ENCODE measurements at regions not wholly inside any gene's neighbourhood (a gene's known extent, or its start where the extent isn't known, plus 50 kb on each side); places are given as distances from the start of the nearest gene placed in this dataset.

GRCh38 chr15:62611002-62611401 lies 431.5 kb upstream of the TPM1 start:
- no peak for DNase-seq (ENCODE audit: low read depth)

- DNase-seq (ENCODE audit: low read depth), result no peak
Observed at GRCh38 chr15:62612183-62612733, 430.3 kb upstream of the TPM1 start.

- DNase-seq (ENCODE audit: low read depth), result no peak
Observed at GRCh38 chr15:62612771-62613170, 429.8 kb upstream of the TPM1 start.

GRCh38 chr15:62616746-62617145 lies 425.8 kb upstream of the TPM1 start:
- DNase-seq (ENCODE audit: low read depth), result no peak

GRCh38 chr15:62617741-62618140 lies 424.8 kb upstream of the TPM1 start:
- DNase-seq (ENCODE audit: low read depth), result no peak

- DNase-seq (ENCODE audit: low read depth), result no peak
Observed at GRCh38 chr15:62618432-62618831, 424.1 kb upstream of the TPM1 start.

- no peak for DNase-seq (ENCODE audit: low read depth)
Observed at GRCh38 chr15:62618846-62619504, 423.6 kb upstream of the TPM1 start.

- DNase-seq (ENCODE audit: low read depth), result no peak
Observed at GRCh38 chr15:62619526-62619925, 423.0 kb upstream of the TPM1 start.

- no peak for DNase-seq (ENCODE audit: low read depth)
Observed at GRCh38 chr15:62622775-62623174, 419.8 kb upstream of the TPM1 start.

GRCh38 chr15:62624547-62625378 lies 417.8 kb upstream of the TPM1 start:
- no peak for DNase-seq (ENCODE audit: low read depth)

GRCh38 chr15:62625429-62626033 lies 417.0 kb upstream of the TPM1 start:
- DNase-seq (ENCODE audit: low read depth), result no peak

- no peak for DNase-seq (ENCODE audit: low read depth)
Observed at GRCh38 chr15:62626903-62627302, 415.6 kb upstream of the TPM1 start.

GRCh38 chr15:62631076-62631724 lies 411.3 kb upstream of the TPM1 start:
- no peak for DNase-seq (ENCODE audit: low read depth)

GRCh38 chr15:62636823-62637573 lies 405.5 kb upstream of the TPM1 start:
- no peak for DNase-seq (ENCODE audit: low read depth)

GRCh38 chr15:62637574-62637897 lies 405.0 kb upstream of the TPM1 start:
- no peak for DNase-seq (ENCODE audit: low read depth)

GRCh38 chr15:62637950-62638619 lies 404.5 kb upstream of the TPM1 start:
- no peak for DNase-seq (ENCODE audit: low read depth)

GRCh38 chr15:62639432-62639831 lies 403.1 kb upstream of the TPM1 start:
- DNase-seq (ENCODE audit: low read depth), result no peak

GRCh38 chr15:62639906-62640605 lies 402.5 kb upstream of the TPM1 start:
- DNase-seq (ENCODE audit: low read depth), result no peak

GRCh38 chr15:62641825-62642224 lies 400.7 kb upstream of the TPM1 start:
- no peak for DNase-seq (ENCODE audit: low read depth)

- no peak for DNase-seq (ENCODE audit: low read depth)
Observed at GRCh38 chr15:62643572-62643971, 399.0 kb upstream of the TPM1 start.
